ENCODE measurements at regions not wholly inside any gene's neighbourhood (a gene's known extent, or its start where the extent isn't known, plus 50 kb on each side); places are given as distances from the start of the nearest gene placed in this dataset.

- TF ChIP-seq, protein P1, sequence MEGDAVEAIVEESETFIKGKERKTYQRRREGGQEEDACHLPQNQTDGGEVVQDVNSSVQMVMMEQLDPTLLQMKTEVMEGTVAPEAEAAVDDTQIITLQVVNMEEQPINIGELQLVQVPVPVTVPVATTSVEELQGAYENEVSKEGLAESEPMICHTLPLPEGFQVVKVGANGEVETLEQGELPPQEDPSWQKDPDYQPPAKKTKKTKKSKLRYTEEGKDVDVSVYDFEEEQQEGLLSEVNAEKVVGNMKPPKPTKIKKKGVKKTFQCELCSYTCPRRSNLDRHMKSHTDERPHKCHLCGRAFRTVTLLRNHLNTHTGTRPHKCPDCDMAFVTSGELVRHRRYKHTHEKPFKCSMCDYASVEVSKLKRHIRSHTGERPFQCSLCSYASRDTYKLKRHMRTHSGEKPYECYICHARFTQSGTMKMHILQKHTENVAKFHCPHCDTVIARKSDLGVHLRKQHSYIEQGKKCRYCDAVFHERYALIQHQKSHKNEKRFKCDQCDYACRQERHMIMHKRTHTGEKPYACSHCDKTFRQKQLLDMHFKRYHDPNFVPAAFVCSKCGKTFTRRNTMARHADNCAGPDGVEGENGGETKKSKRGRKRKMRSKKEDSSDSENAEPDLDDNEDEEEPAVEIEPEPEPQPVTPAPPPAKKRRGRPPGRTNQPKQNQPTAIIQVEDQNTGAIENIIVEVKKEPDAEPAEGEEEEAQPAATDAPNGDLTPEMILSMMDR (IDR thresholded peaks at IDR 0.05): no peak
- no peak for TF ChIP-seq POLR2A (IDR thresholded peaks at IDR 0.05)
Measured at GRCh38 chr6:140354296-140354695, 979.8 kb upstream of the CITED2 start.
